ENCODE measurements at regions not wholly inside any gene's neighbourhood (a gene's known extent, or its start where the extent isn't known, plus 50 kb on each side); places are given as distances from the start of the nearest gene placed in this dataset.

DNA sequence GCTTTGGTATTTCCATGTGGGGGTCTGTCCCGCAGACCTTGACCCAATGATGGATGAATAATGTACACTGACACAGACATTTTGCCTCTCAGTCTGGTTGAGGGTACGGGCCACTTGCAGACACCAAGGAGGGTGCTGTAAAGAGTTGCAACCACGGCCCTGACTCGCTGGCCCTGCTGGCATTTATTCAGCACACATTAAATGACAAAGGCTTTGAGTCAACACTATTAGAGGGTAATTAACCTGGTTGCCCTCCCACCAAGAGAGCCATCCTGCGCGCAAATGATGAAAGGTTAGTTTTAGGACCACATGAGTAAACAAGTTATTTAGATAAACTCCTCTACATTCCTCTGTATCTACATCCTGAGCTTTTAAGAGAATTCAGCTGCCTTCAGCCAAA, 308.9 kb upstream of the MMS22L start:
- DNase-seq (ENCODE audit: low spot score): no peak

DNA sequence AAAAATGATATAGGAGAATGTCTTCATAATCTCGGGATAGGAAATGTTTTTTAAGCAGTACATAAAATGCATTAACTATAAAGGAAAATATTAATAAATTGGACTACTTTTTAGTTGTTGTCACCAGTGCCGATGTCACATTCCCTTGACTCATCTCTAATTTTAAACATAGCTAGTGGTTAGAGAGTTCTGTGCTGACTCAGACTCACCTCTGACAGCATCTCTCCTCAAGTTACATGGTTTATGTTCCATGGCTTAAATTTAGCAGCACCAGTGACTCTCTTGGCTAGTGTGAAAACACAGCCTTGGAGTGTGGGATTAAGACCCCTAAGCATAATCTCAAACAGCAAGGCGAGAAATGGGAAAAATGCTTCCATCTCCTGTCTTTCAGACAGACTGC, 311.8 kb upstream of the MMS22L start:
- DNase-seq (ENCODE audit: low spot score): peak; percentile 63

DNA sequence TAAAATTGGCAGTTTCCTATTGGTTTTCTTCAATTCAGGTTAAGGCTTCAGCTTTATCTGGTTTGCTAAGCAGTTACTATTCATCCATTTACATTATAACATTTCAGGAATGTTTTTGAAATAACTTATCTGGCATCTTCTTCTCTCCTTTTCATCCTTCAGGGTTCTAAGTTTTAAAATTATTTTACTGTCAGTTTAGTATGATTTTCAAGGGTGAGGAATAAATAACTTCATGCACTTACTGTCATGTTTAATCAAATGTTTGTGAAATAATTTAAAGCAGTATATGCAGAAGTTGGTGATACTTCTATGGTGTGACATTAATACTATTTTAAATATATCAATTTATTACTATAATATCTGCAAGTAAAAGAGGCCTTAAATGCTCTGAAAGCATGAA, 338.1 kb upstream of the MMS22L start:
- no peak for DNase-seq (ENCODE audit: low spot score)

DNA sequence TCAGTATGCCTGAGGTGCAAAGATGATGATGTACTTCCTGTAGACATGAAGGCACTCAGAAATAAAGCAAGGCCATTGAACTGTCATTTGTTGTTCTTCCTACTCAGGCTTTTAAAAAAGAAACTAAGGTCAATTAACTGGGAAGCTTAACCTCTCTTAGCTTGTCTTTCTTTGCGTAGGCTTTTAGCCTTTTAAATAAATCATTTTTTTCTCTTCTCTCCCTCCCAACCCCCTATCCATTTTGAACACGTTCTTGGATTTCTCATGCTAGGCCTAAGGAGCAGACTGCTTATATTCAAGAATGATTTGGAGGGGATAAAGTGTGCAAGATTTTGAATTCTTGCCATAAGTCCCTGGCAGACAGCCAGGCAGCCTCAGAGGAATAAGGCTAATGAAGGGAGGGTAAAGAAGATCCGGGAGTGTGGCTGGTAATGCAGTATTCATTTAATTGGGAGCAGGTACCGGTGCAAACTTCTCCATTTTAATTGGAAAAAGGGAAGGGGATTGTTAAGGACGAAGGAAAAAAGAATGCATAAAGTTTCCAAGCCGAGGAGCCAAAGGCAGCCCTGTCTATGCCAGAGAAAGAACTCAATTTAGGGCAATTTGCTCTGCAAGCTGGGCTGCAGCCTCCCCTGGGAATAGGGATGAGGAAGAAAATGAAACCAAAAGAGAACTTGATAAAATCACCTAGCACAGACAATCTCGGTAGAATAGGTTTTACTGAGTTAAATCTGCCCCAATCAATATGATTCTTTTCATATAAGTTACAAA, 343.8 kb upstream of the MMS22L start:
- no peak for DNase-seq (ENCODE audit: low spot score)

DNA sequence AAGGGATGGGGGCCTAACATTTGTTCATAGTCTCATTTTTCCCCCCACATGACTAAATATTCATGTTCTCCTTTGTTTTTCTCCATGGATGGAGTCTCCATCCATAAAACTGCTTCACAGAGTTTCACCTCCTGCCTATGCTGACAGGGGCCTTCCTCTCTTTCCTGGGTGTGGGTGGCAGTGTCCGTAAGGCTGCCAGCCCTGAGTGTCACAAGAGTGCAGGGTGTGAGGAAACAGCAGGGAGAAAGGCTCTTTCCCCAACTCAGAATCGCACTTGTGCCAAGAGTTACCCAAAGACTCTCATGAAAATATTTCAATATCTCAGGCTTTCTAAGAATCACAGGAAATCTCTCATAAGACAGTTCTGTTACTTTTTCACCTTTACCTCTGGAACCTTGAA, 346.2 kb upstream of the MMS22L start:
- DNase-seq (ENCODE audit: low spot score): no peak

DNA sequence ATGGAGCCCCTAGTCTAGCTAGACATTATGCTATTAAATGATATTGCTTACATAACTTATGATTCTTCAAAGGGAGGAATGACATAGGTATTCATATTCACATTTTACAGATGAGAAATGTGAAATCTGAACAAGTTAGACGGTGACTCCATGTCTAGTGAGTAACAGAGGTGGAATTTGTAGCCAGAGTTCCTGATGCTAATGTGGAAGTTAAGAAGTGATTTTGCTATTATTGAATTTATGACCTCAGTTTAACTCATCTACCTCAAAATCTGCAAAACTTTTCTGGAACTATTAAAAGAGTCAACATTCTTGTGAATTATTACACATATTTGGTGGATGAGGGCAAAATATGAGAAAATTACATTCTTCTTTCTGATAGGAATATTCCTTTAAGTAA, 347.6 kb upstream of the MMS22L start:
- DNase-seq (ENCODE audit: low spot score): peak; percentile 50

DNA sequence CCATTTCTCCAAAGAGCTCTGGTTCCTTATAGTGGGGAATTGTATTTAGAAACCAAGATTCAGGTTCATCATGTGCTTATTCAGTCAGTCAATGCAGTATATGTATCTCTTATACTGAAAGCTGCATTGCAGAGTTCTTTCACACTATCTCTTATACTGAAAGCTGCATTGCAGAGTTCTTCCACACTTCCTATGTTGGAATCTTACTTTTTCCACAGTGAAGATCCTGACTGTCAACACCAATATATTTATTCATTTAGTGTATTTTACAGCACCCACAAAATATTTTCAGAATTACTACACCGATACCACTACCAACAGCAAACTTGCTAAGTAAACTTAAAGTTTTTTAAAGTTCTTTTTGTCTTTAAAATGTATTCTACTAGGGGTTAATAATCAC, 349.3 kb upstream of the MMS22L start:
- no peak for DNase-seq (ENCODE audit: low spot score)

DNA sequence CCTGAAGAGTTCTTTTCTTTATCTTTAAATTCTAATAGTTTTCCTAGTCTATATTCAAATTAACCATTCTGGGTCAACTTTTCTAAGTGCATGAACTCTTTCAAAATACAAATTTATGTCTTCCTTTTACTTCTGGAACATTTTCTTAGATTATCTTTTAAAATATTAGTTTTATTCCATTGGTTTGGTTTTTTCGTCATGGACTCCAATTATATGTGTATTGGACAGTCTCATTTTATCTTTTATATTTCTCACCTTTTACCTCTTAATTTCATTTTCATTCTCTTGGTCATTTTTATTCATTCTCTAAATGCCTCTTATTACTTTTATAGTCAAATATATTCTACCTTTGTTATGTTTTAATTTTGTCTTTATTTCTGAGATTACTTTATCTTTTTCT, 356.7 kb upstream of the MMS22L start:
- DNase-seq (ENCODE audit: low spot score): no peak

DNA sequence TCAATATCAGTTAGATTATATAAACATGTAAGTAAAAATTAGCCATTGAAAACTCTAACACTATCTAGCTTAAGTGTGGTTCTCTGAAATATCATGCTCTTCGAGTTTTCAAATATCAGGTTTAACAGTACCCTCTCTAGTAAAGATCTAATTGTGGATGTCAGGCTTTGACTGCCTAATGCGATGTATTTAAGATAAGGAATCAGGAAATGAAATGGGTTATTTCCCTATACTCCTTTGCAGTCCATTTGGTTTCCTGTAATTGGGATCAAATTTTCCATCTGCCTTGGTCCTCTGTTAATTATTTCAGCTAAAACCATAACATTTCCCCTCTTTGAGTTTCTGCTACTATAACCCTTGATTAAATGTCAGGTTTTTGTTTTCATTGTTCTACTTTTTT, 361.3 kb upstream of the MMS22L start:
- DNase-seq (ENCODE audit: low spot score): no peak

DNA sequence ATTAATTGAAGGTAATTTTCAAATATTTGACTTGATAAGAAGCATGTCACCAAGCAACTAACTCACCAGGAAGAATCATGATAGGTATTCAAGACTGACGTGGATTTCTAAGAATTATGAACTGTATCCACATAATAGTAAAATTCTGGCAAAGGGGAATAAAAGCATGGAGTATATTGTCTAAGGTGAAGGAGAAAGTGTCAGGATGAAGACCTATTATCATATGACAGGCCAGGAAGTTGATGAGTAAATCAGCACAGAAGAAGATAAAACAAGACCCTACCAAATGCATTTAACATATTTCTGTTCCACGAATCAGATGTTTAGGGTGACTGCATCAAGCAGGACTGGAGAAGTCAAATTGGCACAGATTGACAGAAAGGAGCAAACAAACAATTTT, 362.7 kb upstream of the MMS22L start:
- no peak for DNase-seq (ENCODE audit: low spot score)

DNA sequence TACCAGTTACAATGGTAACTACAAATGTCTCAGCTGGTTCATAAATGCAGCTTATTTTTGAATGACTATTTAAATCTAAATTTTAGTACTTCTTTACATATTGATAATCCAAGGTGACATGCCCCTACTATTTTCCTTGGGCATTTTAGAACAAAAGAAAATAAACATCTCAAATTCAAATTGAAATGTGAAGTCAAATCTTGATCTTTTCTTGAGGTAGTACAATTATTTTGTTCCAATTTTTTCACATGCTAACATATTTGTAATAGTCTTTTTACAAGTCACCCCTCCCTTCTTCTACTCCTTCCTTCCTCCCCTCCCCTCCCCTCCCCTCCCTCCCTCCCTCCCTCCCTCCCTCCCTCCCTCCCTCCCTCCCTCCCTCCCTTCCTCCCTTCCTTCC, 370.1 kb upstream of the MMS22L start:
- DNase-seq (ENCODE audit: low spot score): no peak

DNA sequence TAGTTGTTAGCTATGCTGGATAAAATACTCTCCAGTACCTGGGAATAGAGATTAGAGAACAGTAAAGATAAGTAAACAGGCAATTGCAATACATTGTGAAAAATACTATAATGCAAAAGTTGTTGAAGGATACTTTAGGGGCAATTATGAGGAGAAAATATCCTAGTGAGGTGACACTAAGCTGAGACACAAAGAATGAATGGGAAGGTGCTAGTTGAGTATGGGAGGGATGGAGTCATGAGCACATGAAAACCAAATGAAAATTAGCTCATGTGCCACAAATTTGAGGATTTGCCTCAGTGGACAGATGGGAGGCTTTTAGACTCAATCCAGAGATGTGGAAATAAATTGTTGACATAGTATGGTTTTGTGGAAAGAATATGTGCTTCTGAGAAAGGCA, 370.5 kb upstream of the MMS22L start:
- no peak for DNase-seq (ENCODE audit: low spot score)

DNA sequence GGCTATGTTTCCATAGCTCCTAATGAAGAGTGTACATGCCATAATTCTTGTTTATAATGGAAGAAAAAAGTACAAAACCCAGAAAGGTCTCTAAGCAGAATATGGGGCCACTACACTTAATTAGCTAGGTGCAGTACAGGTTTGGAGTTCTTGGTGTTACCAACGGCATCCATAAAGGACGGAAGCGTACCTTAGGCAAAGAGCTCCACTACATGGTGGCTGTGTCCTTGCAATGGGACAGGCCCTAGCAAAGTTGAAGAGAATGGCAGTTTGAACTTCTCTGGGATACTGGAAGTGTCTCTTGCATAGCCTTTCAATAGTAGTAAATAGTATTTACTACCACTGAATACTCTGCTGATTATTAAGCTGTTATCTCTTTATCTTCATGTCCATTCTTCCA, 371.7 kb upstream of the MMS22L start:
- DNase-seq (ENCODE audit: low spot score): no peak

DNA sequence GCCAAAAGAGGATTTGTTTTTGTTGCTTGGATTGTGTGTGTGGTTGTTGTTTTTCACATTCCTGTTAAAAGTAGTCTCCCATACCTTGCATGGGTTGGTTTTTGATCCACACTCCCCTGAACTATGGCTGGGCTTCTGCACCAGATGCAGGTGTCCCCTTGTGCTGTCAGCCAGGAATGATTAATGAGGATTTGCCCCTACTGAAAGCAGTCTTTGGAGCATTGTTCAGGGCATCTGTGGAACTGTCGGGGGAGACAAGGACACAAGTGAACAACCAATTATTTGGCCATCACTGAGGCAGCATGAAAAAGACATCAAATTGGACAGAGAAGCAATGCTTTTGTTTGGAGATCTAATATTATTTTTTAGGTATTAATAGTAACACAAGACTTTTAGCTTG, 373.2 kb upstream of the MMS22L start:
- DNase-seq (ENCODE audit: low spot score): no peak

DNA sequence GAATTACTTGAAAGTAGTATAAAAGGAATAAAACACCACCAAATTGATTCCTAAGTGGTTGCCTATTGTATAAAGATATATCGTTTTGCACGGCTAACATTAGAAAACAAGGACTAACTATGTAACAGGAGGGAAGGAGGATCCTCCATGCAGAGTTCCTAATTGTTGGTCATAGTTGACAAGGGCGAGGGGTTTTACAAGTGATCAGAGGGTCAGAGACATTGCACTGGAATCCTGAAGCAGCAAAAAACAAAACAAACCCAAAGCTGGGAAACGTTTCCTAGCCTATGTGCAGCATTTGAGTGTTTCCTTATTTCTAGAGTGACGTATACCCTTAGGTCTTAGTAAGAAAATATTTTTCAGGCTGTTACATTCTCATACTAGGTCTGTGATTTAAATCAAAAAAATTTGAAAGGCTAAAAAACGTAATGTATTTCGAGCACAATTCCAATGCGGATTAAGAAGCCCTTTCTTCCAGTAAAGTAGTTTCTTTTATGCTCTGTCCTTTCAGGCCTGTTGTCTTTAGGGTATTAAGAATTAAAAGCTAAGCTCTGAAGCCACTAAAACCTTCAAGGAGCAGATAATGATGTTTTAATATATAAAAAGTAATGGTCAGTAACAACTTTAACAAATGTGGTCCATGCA, 373.8 kb upstream of the MMS22L start:
- no peak for DNase-seq (ENCODE audit: low spot score)

DNA sequence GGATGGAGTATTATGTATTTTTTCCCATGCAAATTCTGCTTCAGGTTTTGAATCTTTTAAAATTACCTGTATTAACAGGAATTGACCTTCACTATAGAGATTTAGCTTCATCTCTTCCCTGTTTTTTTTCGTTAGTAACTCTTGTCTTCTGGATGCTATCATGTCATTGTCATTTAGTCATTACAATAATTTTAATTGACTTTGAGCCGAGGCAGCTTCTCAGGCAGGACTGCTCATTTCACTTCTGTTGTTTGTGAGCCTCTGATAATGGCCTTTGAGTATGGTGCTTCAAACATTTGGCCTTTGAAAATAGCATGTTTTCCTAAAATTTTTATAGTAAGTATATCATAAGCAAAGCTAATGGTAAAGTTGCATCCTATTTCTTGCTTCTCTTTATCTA, 375.1 kb upstream of the MMS22L start:
- DNase-seq (ENCODE audit: low spot score): no peak

DNA sequence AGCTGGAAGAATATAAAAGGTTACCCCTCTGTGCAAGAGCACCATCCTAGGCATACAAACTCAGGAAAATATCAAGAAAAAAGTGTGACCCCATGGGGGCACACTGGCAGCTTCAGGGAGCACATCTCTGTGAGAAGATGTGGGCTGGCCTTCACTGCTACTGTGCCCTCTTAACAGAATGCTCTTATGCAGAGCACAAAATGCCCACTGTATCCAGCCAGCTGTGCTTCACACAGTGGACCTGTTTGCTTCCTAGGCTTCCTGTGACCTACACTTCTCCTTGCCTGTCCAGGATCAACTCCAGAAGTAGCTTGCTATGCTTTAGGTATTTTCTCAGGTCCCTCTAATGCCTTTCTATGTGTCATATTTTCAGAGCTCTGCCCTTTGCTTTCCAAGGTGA, 380.2 kb upstream of the MMS22L start:
- no peak for DNase-seq (ENCODE audit: low spot score)

DNA sequence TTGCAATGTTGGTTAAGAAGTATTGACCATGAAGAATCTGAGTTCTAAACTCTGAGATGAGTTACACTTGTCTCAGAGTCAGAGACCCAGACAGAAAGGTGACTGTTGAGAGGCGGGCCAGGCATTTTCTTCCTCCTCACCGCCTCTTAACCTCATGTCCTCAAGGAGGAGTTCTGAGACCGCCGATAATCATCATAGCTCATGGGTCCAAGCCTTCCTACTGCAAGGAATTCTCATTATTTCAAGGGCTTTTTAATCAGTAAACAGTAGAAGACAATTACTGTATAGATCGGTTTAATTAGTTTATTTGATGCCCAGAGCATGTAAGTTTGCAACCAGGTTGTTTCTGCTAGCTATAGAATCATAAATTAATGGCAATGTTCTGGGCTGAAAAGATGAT, 382.4 kb upstream of the MMS22L start:
- no peak for DNase-seq (ENCODE audit: low spot score)

DNA sequence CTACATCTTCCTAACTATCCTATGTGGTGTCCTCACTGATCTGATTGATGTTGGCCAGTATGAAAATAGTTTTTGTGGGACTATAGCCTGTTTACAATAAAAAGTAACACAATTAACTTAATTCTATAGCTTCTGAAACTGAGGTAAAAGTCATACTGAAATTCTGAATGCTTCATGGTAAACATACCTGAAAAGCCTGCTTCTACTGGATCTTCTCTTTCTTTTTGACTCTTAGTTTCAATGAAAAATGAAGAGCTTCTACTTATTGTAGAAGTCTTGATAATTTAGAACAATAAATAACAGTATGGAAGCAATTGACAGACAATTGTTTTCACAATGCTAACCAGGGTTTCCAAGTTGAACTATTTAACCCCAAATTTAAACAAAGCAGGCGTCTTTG, 383.9 kb upstream of the MMS22L start:
- no peak for DNase-seq (ENCODE audit: low spot score)

DNA sequence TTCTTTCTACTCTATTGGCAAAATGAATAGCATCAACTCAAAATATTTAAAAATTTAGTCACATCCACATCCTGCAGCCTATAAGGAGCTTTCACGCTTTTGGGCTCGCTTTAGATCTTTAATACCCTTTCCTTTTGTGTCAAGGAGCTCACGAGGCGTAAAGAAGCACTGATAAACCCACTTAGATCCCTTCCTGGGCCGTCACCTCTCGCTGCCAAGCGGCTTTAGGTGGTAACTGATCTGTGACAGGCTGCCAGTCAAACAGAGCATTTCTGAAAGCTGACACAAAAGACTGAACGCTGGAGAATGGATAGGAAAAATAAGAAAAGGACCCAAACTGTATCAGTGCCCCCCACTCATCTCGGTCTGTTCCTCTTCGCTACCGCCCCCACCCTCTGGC, 385.7 kb upstream of the MMS22L start:
- DNase-seq (ENCODE audit: low spot score): peak; percentile 47

DNA sequence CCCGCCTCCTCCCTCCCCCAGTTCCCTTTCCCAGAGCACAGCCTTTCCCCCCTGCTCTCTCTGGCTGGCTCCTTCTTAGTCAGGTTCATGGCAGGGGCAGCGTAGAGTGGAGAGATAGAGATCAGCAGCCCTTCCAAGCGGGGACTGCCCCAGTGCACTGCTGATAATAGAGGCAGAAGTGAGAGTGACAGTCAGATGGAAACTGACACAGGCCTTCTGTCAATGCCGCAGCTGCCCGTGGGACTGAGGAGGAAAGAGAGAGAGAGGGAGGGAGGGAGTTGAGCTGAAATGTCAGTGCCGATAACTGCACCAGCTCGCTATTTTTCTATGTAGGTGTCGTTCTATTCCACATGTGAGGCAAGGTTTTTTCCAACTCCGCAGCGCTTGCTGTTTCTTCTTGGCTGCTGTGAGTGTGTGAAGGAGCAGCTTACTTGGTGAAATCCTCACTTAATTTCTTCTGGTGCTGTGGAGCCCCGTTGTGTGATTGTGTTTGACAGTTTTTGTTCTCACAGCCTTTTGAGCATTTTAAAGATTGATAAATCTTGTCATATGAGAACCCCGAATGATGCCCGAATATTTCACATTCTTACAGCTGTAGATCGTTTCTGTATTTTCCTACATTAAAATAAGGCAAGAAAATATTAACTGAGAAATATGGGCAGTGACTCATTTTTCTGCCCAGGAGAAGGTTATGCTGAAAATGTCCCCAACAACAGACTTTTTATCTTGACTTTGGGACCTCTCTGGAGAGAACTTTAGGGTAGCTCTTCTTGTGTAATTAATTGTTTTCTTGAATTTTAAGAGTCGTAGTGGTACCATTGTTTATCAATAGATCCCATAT, 386.4 kb upstream of the MMS22L start:
- DNase-seq (ENCODE audit: low spot score): peak; percentile 26

DNA sequence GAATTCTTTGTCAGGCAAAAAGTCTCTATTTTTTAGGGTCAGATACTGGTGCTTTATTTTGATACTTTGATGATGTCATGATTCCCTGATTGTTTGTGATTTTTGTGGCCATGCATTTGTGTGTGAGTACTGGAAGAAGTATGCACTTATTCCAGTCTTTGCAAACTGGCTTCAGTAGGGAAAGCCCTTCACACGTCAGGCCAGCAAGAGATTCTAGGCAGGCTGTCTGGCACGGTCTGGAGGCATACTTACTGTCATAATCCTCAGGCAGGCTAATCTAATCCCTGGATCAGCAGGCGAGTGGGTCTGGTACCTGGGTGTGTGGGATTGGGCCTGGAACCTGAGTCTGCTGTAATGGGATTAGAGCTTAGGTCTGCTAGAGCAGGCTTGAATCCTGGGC, 391.8 kb upstream of the MMS22L start:
- peak; percentile 4 for DNase-seq (ENCODE audit: low spot score)

DNA sequence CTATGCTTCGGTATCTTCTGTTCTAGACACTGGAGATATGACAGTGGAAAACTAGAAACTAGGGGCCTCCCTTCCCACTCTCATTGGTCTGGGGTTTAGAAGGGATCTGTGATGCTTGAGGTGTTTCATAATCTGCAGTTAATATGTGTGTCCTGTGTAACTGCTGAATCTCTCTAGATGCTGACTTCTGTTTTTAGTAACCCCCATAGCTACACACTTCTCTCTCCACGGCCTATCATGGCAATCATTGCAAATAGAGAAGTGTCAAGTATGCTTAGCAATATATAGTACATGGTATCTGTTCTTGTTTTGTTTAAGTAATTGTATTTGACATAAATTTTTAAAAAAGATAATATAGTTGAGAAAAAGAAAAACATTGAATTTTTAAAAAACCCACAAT, 394.6 kb upstream of the MMS22L start:
- no peak for DNase-seq (ENCODE audit: low spot score)

Data from kidney tubule cell (primary cell).